B cell (primary cell): ENCODE measurements at regions not wholly inside any gene's neighbourhood (a gene's known extent, or its start where the extent isn't known, plus 50 kb on each side); places are given as distances from the start of the nearest gene placed in this dataset.

Experiments
- EZH2 ChIP-seq: IDR thresholded peaks from 2 replicates; pipeline ENCODE4 v1.6.1; 2012; ENCODE audit warnings: borderline replicate concordance, low read depth, mild to moderate bottlenecking, moderate library complexity, low read length; ENCODE audit not compliant: insufficient read depth, poor library complexity, severe bottlenecking
- TF ChIP-seq, protein P1 (sequence below): fragments of 200-600 bp; IDR thresholded peaks from one replicate; pipeline ENCODE4 v1.8.0; 2022; ENCODE audit warnings: antibody characterized with exemption, mild to moderate bottlenecking

DNA sequence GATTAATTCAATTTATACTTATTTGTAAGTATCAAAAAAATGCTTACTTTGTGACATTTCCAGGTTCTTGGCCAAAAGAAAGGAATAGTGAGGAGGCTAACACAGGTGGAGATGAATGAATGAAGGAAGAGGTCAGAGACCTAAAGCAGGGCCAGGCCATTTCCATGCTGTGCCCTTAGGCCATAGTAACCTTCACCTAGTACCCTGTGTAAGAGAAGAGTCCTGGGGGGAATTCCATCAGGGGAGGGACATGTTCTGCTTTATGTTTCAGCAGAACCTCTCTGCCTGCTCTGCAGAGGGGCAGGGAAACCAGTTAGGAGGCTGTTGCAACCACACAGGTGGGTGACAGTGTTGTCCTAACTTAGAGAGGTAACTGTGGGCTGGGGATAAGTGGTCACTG, 204.2 kb upstream of the CDH20 start:
- TF ChIP-seq, protein P1, sequence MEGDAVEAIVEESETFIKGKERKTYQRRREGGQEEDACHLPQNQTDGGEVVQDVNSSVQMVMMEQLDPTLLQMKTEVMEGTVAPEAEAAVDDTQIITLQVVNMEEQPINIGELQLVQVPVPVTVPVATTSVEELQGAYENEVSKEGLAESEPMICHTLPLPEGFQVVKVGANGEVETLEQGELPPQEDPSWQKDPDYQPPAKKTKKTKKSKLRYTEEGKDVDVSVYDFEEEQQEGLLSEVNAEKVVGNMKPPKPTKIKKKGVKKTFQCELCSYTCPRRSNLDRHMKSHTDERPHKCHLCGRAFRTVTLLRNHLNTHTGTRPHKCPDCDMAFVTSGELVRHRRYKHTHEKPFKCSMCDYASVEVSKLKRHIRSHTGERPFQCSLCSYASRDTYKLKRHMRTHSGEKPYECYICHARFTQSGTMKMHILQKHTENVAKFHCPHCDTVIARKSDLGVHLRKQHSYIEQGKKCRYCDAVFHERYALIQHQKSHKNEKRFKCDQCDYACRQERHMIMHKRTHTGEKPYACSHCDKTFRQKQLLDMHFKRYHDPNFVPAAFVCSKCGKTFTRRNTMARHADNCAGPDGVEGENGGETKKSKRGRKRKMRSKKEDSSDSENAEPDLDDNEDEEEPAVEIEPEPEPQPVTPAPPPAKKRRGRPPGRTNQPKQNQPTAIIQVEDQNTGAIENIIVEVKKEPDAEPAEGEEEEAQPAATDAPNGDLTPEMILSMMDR, result no peak
- TF ChIP-seq EZH2, result no peak
